ENCODE measurements at regions not wholly inside any gene's neighbourhood (a gene's known extent, or its start where the extent isn't known, plus 50 kb on each side); places are given as distances from the start of the nearest gene placed in this dataset.

DNA sequence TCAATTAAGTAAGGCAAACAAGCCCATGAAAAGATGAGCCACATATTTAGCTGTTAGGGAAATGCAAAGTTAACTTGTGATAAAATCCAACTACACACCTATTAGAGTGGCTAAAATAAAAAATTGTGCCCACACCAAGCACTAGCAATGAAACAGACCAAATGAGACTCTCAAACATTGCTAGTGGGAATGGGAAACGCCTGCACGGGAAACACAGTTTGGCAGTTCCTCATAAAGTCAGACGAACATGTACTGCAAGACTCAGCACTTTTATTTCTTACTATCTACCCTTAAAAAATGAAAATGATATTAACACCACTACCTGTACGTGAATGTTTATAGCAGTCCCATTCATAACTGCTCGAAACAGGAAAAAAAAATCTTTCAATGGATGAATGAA lies 392.1 kb upstream of the NOX3 start:
- H3K4me1 ChIP-seq (replicated peaks): no peaks in the 10 kb centered on the region
- TF ChIP-seq, protein P1, sequence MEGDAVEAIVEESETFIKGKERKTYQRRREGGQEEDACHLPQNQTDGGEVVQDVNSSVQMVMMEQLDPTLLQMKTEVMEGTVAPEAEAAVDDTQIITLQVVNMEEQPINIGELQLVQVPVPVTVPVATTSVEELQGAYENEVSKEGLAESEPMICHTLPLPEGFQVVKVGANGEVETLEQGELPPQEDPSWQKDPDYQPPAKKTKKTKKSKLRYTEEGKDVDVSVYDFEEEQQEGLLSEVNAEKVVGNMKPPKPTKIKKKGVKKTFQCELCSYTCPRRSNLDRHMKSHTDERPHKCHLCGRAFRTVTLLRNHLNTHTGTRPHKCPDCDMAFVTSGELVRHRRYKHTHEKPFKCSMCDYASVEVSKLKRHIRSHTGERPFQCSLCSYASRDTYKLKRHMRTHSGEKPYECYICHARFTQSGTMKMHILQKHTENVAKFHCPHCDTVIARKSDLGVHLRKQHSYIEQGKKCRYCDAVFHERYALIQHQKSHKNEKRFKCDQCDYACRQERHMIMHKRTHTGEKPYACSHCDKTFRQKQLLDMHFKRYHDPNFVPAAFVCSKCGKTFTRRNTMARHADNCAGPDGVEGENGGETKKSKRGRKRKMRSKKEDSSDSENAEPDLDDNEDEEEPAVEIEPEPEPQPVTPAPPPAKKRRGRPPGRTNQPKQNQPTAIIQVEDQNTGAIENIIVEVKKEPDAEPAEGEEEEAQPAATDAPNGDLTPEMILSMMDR (IDR thresholded peaks at IDR 0.05): no peak
- TF ChIP-seq POLR2AphosphoS5 (IDR thresholded peaks at IDR 0.05): no peak
- TF ChIP-seq POLR2A (IDR thresholded peaks at IDR 0.05): no peak
- no peak overlapping the region for H3K27ac ChIP-seq
- no peaks in the 10 kb centered on the region for H3K36me3 ChIP-seq
- no peak overlapping the region for H3K4me3 ChIP-seq
- intact Hi-C loops (cut with DNase I): no loop called here
- H3K9me3 ChIP-seq: no peaks in the 10 kb centered on the region
- no peaks in the 10 kb centered on the region for H3K27me3 ChIP-seq (replicated peaks; ENCODE audit: insufficient read depth)
- DNase-seq (ENCODE audit: low spot score): no peak
- 18% methylated on average over 5 of the region's 5 CpGs for WGBS

DNA sequence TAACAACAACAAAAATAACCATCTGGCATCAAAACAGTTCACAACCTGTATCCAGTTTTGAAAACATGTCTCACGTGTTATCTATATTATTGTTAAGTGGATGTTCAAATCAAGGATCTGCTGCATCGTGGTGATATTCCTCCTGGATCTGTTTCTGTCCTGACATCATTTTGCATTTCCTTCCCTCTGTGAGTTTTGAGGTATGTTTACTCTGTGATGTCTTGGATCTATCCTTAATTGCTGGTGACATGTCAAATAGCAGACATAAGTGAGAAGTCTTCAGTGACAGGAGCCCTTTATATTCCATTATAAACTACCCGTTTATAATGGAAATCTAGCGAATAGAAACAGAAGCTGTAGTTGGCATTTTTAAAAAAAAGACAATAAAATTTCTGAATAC lies 381.8 kb upstream of the NOX3 start:
- H3K4me1 ChIP-seq (replicated peaks): no peaks in the 10 kb centered on the region
- intact Hi-C loops (cut with DNase I): no loop called here
- H3K9me3 ChIP-seq: no peaks in the 10 kb centered on the region
- no peak overlapping the region for H3K4me3 ChIP-seq
- H3K27me3 ChIP-seq (replicated peaks; ENCODE audit: insufficient read depth): no peaks in the 10 kb centered on the region
- no peaks in the 10 kb centered on the region for H3K36me3 ChIP-seq
- TF ChIP-seq POLR2A (IDR thresholded peaks at IDR 0.05) (no peak), POLR2AphosphoS5 (IDR thresholded peaks at IDR 0.05) (no peak)
- TF ChIP-seq, protein P1 (IDR thresholded peaks at IDR 0.05): no peak
- DNase-seq (ENCODE audit: low spot score): no peak
- H3K27ac ChIP-seq: no peak overlapping the region
- WGBS: 81% methylated on average over 4 of the region's 4 CpGs

DNA sequence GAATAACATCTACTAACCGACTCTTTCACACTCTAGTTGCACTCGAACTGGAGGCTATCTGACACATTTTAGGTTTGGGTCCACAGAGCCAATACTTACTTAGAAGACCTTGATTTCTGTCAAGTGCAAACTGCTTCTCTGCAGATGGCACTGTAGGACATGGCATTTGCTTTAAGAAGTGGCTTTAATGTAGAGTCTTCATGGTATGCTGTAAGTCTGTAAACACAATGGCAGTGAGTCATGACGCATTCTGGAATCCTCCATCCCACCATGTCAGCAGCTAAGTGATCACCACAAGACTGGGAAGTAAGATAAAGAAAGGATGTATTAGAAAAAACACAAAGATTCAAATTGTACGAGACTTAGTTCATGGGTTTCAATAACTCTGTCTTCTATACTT lies 377.0 kb upstream of the NOX3 start:
- no peak for DNase-seq (ENCODE audit: low spot score)
- intact Hi-C loops (cut with DNase I): no loop called here
- Histone ChIP-seq H3K4me3 (no peak overlapping the region), H3K36me3 (no peaks in the 10 kb centered on the region), H3K9me3 (no peaks in the 10 kb centered on the region), H3K27me3 (replicated peaks; ENCODE audit: insufficient read depth) (no peaks in the 10 kb centered on the region), H3K4me1 (replicated peaks) (no peaks in the 10 kb centered on the region), H3K27ac (no peak overlapping the region)
- WGBS: 71% methylated on average over 4 of the region's 4 CpGs
- TF ChIP-seq, protein P1 (IDR thresholded peaks at IDR 0.05): no peak
- TF ChIP-seq POLR2A (IDR thresholded peaks at IDR 0.05) (no peak), POLR2AphosphoS5 (IDR thresholded peaks at IDR 0.05) (no peak)

DNA sequence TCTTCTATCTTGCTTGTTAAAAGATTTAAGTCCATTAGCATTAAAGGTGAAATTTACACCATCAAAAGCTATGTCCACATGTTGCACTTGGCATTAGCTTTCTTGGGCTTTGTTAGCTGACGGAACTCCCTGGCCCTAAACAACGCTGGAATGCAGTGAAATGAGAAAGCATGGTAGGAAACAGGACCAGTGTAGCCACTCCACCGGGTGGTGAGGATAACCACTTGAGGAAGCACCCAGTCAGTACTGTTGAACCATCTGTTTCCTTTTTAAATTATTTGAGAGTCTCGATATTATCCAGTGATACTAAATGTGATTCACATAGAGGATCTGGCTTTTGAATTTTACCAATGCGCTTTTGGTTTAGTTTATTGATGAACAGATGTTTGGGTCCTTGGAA lies 374.9 kb upstream of the NOX3 start:
- H3K4me3 ChIP-seq: no peak overlapping the region
- no peak overlapping the region for H3K27ac ChIP-seq
- H3K4me1 ChIP-seq (replicated peaks): no peaks in the 10 kb centered on the region
- DNase-seq (ENCODE audit: low spot score): no peak
- no peaks in the 10 kb centered on the region for H3K27me3 ChIP-seq (replicated peaks; ENCODE audit: insufficient read depth)
- no peaks in the 10 kb centered on the region for H3K9me3 ChIP-seq
- 88% methylated on average over 5 of the region's 5 CpGs for WGBS
- intact Hi-C loops (cut with DNase I): no loop called here
- no peaks in the 10 kb centered on the region for H3K36me3 ChIP-seq
- no peak for TF ChIP-seq POLR2AphosphoS5 (IDR thresholded peaks at IDR 0.05)
- TF ChIP-seq POLR2A (IDR thresholded peaks at IDR 0.05): no peak
- TF ChIP-seq, protein P1 (IDR thresholded peaks at IDR 0.05): no peak

DNA sequence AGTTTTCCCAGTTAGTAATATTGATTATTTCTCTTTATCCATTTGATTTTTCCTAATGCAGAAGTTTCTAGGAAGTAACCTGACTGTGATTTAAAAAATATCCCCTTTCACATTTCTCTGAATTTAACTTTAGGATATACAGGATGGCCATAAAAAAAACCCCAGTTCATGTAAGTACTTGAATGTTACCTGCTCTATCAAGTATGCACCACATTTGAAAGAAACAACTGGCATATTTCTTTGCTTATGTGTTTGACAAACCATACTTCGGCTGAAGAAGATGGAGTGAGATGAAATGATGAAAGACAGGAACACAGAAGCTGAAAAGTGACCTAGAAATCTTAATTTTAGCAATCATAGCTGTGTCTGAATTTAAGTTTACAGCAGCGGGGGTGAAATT lies 374.0 kb upstream of the NOX3 start:
- DNase-seq (ENCODE audit: low spot score): no peak
- no peaks in the 10 kb centered on the region for H3K36me3 ChIP-seq
- H3K27ac ChIP-seq: no peak overlapping the region
- intact Hi-C loops (cut with DNase I): no loop called here
- H3K4me3 ChIP-seq: no peak overlapping the region
- H3K9me3 ChIP-seq: no peaks in the 10 kb centered on the region
- H3K27me3 ChIP-seq (replicated peaks; ENCODE audit: insufficient read depth): no peaks in the 10 kb centered on the region
- TF ChIP-seq, protein P1 (IDR thresholded peaks at IDR 0.05): no peak
- TF ChIP-seq POLR2AphosphoS5 (IDR thresholded peaks at IDR 0.05) (no peak), POLR2A (IDR thresholded peaks at IDR 0.05) (no peak)
- H3K4me1 ChIP-seq (replicated peaks): no peaks in the 10 kb centered on the region
- WGBS: 95% methylated on average over 2 of the region's 2 CpGs

Data from prostate gland (tissue), 2 donors.